NCI-H69 (cell line): ENCODE measurements at regions not wholly inside any gene's neighbourhood (a gene's known extent, or its start where the extent isn't known, plus 50 kb on each side); places are given as distances from the start of the nearest gene placed in this dataset.

Experiments
- DNase-seq: peaks from one replicate; lab custom pipeline; 2025; lab: John Stamatoyannopoulos, UW

DNA sequence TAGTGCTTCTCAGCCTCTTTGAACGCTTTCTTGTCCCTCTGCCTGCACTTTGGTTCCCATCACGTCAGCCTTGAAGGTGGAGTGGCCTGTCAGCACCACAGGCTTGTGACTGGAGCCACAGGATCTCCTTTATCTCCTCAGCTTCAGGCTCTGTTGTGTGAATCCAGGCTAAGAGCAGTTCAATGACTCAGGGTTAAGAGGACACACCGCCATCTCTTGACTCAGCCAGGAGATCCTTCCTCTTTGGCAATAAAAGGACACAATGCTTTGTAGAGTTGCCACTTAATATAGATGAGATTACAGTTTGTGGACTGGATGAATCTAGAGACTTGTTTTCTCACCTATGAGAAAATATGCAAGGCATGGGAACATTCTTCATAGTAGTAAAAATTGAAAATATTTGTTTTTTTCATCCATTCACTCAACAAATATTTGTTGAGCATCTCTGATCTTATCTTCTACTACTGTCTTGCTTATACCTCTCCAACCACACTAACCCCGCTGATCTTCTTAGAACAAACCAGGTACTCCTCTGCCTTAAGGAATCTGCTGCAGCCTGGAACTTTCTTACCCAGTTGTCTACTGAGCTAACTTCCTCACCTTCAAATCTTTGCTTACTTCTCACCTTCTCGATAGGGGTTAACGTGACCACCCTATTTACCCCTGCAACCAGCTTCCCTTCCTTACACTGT lies 62.3 kb downstream of the UCHL1 start:
- no peak for DNase-seq

DNA sequence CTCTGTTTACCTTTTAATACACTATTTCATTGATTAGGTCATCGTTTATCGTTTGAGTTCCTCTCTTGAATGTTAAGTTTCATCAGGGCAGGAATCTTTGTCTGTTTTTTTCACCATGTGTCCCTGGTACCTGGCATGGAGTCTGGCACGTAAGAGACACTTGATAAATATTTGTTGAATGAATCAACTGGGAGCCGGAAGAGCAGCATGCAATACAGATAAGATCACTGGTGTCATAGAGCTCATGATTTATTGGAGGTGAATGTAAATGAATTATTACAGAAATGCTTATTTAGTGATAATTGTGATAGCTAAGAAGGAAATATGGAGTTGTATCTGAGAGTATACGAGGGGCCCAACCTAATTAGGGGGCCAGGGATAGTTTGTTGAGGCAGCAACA lies 62.8 kb downstream of the UCHL1 start:
- no peak for DNase-seq

DNA sequence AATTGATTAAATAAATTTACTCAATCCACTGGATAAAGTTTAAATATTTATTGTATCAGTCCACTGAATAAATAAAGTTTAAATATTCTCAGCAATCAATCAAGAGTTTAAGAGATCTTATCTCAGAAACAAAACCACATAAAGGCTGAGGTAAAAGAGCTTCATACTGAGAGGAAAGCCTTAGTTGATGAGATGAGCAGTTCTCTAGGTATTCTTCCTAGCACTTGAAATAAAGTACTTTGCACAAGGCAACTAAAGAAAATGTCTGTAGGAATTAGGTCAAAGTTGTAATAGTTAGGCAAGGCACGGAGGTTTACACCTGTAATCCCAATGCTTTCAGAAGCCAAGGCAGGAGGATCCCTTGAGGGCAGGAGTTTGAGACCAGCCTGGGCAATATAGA lies 63.5 kb downstream of the UCHL1 start:
- no peak for DNase-seq

DNA sequence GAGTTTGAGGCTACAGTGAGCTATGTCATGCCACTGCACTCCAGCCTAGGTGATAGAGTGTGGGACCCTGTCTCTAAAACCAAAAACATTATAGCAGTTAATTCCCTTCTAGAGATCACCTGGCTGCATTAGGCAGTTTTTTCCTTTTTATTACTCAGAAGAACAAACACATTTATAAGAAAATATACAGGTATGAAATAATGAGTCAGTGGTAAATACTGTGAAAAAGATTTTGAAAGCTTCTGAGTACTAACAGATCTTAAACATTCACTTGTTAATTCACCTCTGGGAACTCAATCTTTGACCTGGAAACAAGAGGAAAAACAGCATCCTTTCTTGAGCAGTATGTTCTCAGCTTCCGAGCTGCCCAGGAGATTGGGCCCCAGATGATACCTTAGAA lies 64.1 kb downstream of the UCHL1 start:
- no peak for DNase-seq

DNA sequence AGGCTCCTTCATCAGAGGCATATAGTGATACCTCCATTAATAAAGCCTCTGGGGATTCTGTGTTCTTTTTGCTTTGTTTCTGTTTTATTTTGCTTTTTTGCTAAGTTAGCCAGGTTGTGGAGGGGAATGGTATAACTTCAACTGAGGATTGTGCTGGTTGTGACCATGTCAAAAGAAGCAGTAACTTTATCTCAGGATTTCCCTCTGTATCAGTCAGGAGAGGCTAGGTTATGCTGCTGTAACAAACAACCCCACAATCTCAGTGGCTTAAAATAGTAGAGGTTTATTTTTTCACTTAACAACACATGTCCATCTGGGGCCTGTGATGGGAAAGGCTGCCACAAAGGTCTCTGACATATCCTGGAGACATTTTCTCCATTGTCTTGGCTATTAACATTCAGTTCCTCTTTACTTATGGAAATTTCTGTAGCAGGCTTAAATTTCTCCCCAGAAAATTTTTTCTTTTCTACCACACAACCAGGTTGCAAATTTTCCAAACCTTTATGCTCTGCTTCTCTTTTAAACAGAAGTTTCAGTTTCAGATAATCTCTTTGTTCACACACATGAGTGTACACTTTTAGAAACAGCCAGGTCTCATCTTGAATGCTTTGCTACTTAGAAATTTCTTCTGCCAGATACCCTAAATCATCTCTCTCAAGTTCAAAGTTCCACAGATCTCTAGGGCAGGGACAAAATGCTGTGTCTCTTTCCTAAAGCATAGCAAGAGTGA lies 64.7 kb downstream of the UCHL1 start:
- no peak for DNase-seq

DNA sequence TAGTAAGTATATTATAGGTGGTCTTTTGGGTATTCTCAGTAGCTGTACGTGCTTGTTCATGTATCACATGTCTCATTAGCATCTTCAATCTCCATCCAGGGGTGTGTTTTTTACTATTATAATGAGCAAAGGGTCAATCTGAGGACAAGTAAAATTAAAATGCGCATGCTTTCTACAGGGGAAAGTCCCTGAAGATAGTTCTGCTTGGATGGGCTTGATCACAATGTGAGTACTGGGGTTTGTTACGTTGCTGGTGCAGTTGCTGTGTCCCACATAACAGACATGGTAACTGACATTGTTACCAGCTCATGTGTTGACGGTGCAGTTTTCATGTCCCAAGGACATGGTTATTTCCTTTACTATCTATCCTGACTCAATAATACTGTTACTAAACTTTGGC lies 65.9 kb downstream of the UCHL1 start:
- DNase-seq = no peak

DNA sequence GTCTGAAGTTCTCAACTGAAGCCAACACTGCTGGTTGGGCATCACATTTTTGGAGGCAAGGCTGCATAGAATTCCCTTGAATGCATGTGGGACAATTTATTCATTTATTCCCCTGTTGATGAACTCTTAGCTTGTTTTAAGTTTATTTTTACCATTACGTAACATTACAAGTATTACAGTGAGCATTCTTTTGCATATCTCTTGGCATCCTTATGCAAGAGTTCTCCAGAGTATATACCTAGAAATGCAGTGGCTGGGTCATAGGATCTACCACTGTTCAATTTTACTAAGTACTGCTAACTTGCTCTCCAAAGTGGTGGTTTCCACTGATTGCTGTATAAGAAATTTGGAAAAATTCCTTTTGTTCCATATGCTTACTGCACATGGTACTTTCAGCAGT lies 66.5 kb downstream of the UCHL1 start:
- no peak for DNase-seq

DNA sequence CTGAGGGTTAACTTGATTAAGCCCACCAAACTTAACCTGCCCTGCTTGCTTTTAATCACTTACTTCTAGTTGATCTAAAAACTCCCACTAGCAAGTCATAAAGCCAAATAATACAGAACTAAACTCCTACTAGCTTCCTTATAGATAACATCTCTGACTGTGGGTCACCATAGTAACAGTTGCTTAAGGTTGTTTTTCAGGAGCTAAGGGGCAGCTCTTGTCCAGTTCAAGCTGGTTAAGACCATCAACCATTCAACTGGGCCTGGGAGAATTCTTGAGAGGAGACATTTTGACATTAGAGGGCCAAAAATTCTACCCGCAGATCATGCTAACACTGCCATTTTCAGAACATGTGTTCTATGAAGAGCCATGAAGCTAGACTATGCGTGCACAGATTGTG lies 67.0 kb downstream of the UCHL1 start:
- DNase-seq = no peak

DNA sequence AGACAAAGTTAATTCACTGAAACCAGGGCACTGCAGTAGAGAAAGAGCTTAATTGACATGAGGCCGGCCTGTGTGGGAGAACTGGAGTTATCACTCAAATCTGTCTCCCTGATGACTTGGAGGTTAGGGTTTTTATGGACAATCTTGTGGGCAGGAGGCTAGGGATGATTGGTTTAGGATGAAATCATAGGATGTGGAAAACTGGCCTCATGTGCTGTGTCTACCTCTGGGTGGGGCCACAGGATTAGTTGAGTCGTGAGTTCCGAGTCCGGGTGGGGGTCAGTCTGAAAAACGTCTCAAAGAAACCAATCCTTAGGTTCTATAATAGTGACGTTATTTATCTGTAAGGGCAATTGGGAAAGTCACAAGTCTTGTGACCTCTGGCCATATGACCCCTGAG lies 68.1 kb downstream of the UCHL1 start:
- DNase-seq = no peak

DNA sequence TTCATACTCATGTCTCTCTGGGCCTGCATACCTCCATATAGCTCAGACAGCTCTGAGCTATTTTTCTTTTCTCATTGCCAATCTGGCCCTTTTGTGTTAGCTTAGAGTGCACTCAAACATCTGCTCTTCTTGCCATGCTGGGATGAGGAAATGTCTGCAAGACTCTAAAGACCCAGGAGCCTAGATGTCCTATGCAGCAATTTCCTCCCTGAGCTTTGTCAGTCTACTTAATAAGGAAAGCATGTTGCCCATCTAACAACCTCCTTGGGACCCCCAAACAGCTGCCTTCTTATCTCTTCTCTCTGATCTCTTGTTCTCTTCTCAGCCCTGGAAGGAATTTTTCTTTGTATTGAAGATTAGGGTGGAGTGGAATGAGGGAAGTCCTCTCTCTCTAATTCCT lies 69.2 kb downstream of the UCHL1 start:
- no peak for DNase-seq

DNA sequence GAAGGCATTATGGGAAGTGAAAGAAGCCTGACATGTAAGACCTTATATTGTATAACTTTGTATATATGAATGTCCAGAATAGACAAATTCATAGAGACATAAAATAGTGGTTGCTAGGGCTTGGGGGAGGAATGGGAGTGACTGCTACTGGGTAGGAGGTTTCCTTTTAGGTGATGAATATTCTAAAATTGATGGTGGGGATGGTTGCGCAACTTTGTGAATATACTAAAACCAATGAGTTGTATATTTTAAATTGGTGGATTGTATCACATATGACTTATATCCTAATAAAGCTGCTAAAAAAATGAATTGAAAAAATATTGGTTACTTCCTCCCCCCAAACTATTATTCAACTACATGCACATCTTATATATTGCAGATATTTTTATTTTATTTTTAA lies 70.0 kb downstream of the UCHL1 start:
- no peak for DNase-seq

DNA sequence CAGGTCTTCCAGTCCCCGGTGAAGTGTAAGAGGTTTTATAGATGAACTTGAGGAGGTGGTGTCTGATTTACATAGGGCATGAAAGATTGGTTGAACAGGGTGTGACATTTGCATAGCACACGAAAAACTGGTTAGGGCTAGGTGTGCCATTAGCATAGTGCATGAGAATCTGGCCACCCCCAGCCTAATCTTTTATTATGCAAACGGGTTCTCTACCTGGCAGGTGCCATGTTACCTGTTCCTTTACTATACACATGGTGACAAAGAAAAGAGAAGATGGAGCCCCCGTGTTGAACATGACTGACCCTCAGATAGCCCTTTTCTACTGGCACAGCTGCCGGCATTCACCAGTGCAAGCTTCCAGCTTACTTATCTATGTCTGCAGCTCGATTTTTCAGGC lies 71.0 kb downstream of the UCHL1 start:
- DNase-seq = no peak

DNA sequence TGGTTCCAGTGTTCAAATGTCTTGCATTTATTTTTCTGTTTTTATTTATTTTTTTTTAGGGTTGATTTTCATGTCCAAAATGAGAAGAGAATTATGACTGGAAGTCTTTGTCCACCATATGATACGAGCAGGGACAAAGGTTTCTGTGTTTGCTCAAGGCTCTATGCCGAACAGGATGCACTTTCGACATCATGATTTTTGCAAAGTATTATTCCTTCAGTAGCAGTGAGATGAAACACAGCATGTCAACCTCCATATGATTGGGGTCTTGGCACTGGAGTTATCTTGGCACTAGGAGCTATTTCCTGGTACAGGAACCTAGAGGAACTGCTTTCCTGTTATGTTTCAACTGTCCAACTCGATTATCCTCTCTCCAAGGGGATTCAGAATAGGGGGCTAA lies 72.6 kb downstream of the UCHL1 start:
- no peak for DNase-seq

DNA sequence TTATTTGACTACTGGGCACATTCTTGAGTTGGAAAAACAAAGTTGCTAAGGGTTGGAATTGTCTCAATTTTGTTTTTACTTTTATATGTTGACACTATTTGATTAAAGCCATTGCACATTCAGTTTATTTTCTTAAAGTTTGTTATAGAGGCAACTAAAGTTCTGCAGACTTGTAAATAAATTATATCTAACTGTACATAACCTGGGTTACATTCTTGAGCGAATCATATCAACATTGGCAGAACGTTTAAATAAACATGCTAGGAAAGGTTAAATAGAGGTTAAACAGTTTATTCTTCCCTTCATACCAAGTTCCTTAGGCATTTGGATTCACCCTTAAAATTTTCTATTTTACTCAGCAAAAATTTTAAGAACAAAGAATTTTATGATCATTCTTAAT lies 74.5 kb downstream of the UCHL1 start:
- DNase-seq = no peak

DNA sequence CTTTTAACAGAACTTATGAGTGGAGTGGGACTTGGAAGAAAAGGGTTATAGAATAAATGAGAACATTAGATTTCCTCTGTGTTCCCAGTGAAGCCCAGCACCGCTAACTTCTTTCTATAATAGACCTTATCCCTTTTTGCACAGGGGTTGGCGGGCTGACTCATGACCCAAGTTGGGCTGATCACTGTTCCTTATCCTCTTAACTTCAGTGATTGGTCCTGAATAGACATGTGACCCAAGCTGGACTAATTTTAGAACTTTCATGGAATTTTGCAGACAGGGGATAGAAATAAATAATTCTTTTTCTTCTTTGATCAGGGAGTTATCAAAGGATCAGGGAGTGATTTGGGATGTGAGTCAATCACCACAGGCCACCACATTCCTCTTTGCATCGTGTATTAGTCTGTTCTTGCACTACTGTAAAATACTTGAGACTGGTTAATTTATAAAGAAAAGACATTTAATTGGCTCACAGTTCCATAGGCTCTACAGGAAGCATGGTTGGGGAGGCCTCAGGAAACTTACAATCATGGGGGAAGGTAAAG lies 75.9 kb downstream of the UCHL1 start:
- no peak for DNase-seq

DNA sequence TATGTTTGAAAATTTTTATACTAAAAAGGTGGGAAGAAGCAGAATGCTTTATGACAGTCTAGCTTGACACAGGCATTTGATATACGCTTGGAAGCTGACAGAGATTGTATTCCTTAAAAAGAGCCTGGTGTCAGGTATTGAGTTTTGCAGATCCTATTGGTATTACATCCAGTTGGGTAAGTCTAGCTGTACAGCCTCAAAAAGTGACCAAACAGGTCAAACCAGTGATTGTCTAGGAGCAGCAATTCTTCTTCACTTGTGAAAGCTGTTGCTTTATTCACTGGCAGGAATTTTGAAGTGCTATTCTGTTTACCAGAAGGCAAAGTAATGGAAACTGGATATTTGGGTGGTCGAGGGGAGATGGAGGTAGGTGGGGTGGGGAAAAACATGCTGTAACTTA lies 77.5 kb downstream of the UCHL1 start:
- DNase-seq = no peak

DNA sequence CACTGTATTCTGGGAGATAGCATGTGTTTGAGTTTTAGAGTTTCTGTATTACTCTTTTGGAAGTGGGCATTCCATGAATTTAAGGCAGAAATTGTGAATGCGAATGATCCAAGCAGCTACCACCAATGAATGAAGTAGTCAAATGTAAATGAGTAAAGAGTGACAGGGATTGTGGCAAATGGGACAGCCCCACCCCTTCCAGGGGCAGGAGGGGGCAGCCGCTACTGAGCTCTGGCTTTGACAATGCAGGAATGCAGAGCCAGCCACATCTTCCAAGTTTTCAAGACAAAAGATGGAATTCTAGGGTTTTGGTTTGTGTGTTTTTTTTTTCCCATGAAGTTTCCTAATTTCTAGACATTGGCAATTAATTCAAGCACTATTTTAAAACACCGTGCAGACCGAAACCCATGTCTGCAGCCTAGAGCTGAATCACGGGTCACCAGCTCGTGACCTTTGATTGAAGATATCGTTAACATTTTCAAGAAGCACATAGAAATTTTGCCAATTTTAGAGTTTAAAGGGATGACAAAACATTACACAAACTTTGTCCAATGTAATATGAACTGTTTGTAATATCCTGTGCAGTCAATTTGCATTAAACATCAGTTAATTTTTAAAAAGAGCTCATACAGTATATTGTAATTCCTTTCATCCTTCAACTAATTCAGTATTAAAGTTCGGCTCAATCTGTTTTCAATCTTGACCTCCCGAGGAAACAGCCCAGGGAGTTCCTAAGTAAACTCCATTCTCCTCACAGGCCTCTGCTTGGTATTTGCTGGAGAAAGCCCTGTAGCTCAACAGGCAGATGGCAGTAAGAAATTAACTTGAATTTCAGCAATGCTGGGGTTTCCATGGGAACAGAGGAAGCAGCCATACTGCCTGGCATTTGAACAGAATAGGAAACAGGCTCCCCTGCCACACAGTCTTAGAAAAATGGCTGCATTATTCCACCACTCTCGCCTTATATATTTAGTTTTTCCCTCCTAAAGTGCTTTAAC lies 83.4 kb downstream of the UCHL1 start:
- DNase-seq = peak; percentile 3

DNA sequence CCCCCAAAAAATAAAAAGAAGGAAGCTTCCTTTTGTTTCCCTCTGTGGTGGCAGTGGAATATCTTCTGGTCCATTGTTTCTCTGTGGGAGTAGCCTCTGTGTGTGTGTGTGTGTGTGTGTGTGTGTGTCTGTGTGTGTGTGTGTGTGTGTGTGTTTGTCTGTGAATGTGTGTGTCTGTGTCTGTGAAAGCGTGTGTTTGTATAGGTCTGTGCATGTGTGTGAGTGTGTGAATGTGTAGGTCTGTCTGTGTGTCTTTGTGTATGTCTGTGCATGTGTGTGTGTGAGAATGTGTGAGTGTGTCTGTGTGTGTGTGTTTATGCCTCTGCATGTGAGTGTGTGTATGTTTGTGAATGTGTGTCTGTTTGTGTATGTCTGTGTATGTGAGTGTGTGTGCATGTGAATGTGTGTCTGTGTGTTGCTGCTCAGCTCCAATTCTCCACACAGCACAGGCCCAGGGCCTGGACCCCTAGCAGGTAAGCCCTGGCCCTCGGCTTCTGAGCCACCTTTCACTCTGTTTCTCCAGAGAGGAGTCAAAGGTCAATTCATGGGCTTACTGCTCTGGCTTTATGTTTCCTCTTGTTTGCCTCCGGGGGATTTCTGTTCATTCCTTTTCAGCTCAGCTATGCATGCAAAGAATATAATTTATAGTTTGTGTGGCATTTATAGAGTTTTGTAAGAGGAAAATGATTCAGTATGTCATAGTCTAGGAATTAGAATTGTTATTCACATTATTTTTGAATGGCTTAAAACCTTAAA lies 89.8 kb downstream of the UCHL1 start:
- DNase-seq = no peak

DNA sequence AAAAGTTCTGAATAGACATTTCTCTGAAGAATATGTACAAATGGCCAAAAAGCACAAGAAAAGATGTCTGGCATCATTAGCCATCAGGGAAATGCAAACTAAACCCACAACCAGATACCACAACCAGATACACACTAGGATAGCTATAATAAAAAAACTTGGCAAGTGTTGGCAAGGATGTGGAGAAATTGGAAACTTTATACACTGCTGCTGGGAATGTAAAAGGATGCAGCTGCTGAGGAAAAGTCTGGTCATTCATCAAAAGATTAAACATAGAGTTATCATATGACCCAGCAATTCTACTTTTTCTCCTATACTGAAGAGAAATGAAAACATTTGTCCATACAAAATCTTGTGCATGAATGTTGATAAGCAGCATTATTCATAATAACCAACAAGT lies 92.3 kb downstream of the UCHL1 start:
- no peak for DNase-seq

DNA sequence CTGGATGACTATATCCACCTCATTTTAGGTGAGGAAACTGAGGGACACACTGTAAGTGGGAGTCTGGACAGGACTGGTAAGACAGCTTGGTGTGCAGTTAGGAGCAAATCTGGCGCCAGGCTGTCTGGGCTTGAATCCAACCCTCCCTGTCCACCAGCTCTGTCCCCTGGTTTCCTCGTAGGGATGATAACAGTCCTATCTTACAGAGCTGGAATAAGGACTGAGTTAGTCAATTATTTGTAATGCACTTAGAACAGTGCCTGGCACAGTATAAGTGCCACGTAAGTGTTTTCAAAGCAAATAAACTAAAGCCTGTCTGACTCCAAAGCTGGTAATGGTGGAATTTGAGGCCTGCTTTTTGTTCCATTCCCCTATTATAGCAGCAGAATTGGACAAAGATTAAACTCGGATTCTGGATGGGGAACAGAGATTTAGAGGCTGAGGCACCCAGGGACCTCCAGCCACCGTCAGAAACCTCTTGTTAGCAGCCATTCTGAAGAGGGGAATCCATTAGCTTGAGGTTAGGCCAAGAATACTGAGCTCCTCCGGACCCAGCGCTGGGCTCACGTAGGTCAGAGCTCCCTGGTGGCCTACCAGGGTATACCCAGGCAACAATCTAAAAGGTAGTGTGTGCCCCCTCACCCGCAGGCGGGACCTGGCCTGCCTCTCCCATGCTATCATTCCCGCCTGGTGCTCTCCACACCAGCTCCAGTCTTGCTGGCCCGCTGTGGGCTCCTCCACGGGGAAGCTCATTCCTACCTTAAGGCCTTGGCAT lies 102.1 kb downstream of the UCHL1 start:
- DNase-seq = no peak

DNA sequence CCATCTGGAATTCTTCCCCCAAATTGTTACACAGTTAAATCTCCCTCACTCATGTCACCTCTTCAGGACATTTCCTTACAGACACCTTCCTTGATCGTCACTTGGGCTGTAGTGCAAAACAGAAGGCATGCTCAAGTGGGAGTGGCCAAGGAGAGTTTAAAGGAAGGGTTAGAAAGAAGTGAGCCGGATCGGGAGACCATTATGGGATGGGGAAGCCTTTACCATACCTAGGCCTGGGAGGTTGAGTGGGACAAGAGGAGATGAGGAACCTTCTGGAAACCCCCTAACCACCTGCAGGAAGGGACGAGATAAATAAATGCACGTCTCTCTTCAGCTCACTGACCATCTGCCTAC lies 102.7 kb downstream of the UCHL1 start:
- DNase-seq = no peak
